ENCODE measurements at regions not wholly inside any gene's neighbourhood (a gene's known extent, or its start where the extent isn't known, plus 50 kb on each side); places are given as distances from the start of the nearest gene placed in this dataset.

DNA sequence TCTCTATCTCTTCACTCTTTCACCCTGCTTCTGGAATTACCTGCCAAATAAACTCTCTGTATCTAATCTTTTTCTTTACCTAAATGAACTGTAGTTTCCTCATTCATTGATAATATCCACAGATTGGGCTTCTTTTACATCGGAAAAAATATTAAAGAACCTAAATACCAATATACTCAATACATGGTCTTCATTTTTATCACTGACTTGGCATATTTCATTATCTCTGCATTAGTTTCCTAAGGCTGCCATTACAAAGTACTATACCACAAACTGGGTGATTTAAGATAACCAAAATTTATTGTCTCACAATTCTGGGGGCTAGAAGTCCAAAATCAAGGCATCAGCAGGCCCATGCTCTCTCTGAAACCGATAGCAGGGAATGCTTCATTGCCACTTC lies 411.9 kb upstream of the SPTLC3 start:
- H2AFZ ChIP-seq (ENCODE audit: low read length) = no peak overlapping the region

More for the DNA sequence above, 411.9 kb upstream of the SPTLC3 start:
- Histone ChIP-seq H3K4me3 (ENCODE audit: extremely low read depth in 1 of 4, insufficient read depth in 2 of 4, low read depth in 3 of 4, low read length in 4 of 4) (no peak overlapping the region), H3K23me2 (ENCODE audit: low read depth, low read length) (no peaks in the 10 kb centered on the region), H3K9ac (replicated peaks in 1 of 4; ENCODE audit: extremely low read depth in 1 of 4, low read depth in 3 of 4, low read length in 3 of 4) (no peak overlapping the region), H2BK12ac (ENCODE audit: low read depth, low read length) (no peak overlapping the region), H3K36me3 (ENCODE audit: control insufficient read depth in 2 of 4, insufficient read depth in 4 of 4, low read length in 3 of 4) (no peaks in the 10 kb centered on the region), H3K23ac (ENCODE audit: insufficient read length) (no peak overlapping the region), H2BK120ac (replicated peaks; ENCODE audit: low read depth, low read length) (no peak overlapping the region), H4K20me1 (replicated peaks in 1 of 2; ENCODE audit: control insufficient read depth in 1 of 2, insufficient read depth in 2 of 2, low read length in 2 of 2) (no peaks in the 10 kb centered on the region), H4K8ac (ENCODE audit: extremely low read depth, insufficient read depth, low read length) (no peak overlapping the region), H3K27ac (ENCODE audit: low read depth, low read length) (no peak overlapping the region), H2BK5ac (ENCODE audit: low read depth, low read length) (no peak overlapping the region), H4K5ac (ENCODE audit: insufficient read length, low read depth, low read length) (no peak overlapping the region), H4K91ac (replicated peaks; ENCODE audit: insufficient read length, low read length) (no peak overlapping the region), H3K79me1 (ENCODE audit: low read depth, low read length) (no peaks in the 10 kb centered on the region), H3K9me3 (ENCODE audit: insufficient read depth in 2 of 2, low read depth in 1 of 2, low read length in 1 of 2) (no peaks in the 10 kb centered on the region), H2BK15ac (ENCODE audit: low read length) (no peak overlapping the region), H2BK20ac (ENCODE audit: low read length) (peak overlapping the region; percentile 62; the same call in 1 of the 2 replicates), H3K4ac (replicated peaks; ENCODE audit: insufficient read length, low read depth, low read length) (no peak overlapping the region), H2AK5ac (ENCODE audit: low read depth, low read length) (no peak overlapping the region), H3K4me1 (replicated peaks in 1 of 4; ENCODE audit: control insufficient read depth in 3 of 4, insufficient read depth in 4 of 4, low read length in 3 of 4) (peaks cover 0 to 5% (median 2%) of the 10 kb centered on the region in 4 experiments; a peak in 2 of 7 replicates), H3K14ac (ENCODE audit: insufficient read length) (no peak overlapping the region), H3K79me2 (ENCODE audit: control insufficient read depth in 1 of 2, insufficient read depth in 2 of 2, low read length in 2 of 2) (no peaks in the 10 kb centered on the region), H3K27me3 (replicated peaks in 1 of 4; ENCODE audit: control insufficient read depth in 3 of 4, extremely low read depth in 1 of 4, insufficient read depth in 3 of 4, low read length in 3 of 4) (no peaks in the 10 kb centered on the region), H3K56ac (replicated peaks; ENCODE audit: insufficient read length, low read depth, low read length) (no peak overlapping the region), H3K4me2 (ENCODE audit: insufficient read depth in 1 of 2, low read depth in 2 of 2, low read length in 2 of 2) (no peak overlapping the region), H3K18ac (ENCODE audit: extremely low read depth, low read length) (no peak overlapping the region)
- TF ChIP-seq PHF8 (conservative IDR thresholded peaks at IDR 0.05; ENCODE audit: low read depth, low read length) (no peak), SP4 (IDR thresholded peaks at IDR 0.05; ENCODE audit: low read length) (no peak), JUND (IDR thresholded peaks at IDR 0.05; ENCODE audit: low read length) (no peak), SP2 (IDR thresholded peaks at IDR 0.05; ENCODE audit: low read length) (no peak), SRF (IDR thresholded peaks at IDR 0.05; ENCODE audit: low read depth, low read length) (no peak), SUZ12 (IDR thresholded peaks at IDR 0.05; ENCODE audit: low read length) (no peak)
- TF ChIP-seq, protein P1, sequence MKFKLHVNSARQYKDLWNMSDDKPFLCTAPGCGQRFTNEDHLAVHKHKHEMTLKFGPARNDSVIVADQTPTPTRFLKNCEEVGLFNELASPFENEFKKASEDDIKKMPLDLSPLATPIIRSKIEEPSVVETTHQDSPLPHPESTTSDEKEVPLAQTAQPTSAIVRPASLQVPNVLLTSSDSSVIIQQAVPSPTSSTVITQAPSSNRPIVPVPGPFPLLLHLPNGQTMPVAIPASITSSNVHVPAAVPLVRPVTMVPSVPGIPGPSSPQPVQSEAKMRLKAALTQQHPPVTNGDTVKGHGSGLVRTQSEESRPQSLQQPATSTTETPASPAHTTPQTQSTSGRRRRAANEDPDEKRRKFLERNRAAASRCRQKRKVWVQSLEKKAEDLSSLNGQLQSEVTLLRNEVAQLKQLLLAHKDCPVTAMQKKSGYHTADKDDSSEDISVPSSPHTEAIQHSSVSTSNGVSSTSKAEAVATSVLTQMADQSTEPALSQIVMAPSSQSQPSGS (IDR thresholded peaks at IDR 0.05; ENCODE audit: low read length) = no peak
- TF ChIP-seq, protein P2, sequence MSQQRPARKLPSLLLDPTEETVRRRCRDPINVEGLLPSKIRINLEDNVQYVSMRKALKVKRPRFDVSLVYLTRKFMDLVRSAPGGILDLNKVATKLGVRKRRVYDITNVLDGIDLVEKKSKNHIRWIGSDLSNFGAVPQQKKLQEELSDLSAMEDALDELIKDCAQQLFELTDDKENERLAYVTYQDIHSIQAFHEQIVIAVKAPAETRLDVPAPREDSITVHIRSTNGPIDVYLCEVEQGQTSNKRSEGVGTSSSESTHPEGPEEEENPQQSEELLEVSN (IDR thresholded peaks at IDR 0.05) = no peak
- FAIRE-seq (no peak), DNase-seq (ENCODE audit: low read depth in 1 of 2, low spot score in 2 of 2) (no peak)
- ChIA-PET POLR2A (ENCODE audit: partially characterized antibody) (no interaction called here), CTCF (ENCODE audit: partially characterized antibody) (no interaction called here)
- 88% methylated on average over 2 of the region's 2 CpGs; no CpG with 5 or more reads in 1 of the 2 experiments for WGBS, 2 experiments (ENCODE audit: extremely low coverage in 1 of 2, insufficient coverage in 1 of 2, insufficient read length in 1 of 2, insufficient replicate concordance in 2 of 2, low coverage in 1 of 2, low lambda C conversion rate in 2 of 2, missing lambda C conversion rate in 1 of 2)

All from H1 (cell line).